SK-N-SH (cell line): ENCODE measurements at regions not wholly inside any gene's neighbourhood (a gene's known extent, or its start where the extent isn't known, plus 50 kb on each side); places are given as distances from the start of the nearest gene placed in this dataset.

Experiments used
- CTCF ChIA-PET: fragments of 300-600, 350-600 bp; formaldehyde crosslinking; extraction: SDS; loops from one replicate; lab custom pipeline; 2021; lab: Yijun Ruan, JAX
- POLR2A ChIA-PET: fragments of 350-600 bp; sonication (Branson Sonifier 250); formaldehyde crosslinking; extraction: SDS; loops from one replicate; lab custom pipeline; 2020; ENCODE audit warnings: antibody characterized with exemption, inconsistent platforms; lab: Yijun Ruan, JAX
- DNase-seq: peaks from one replicate; pipeline ENCODE4 v3.0.0; 2012
- H2AFZ ChIP-seq: fragments of 200-600 bp; sonication (generic); 2 replicates; pipeline ENCODE4 v1.8.1; 2016; ENCODE audit warnings: antibody characterized with exemption, mild to moderate bottlenecking, low read depth
- H3F3A ChIP-seq: fragments of 200-600 bp; sonication (generic); replicated peaks from 2 replicates; pipeline ENCODE3; 2016; ENCODE audit warnings: antibody characterized with exemption, mild to moderate bottlenecking; ENCODE audit not compliant: insufficient read depth
- H3K27ac ChIP-seq, 2 experiments: fragments of 200-500 bp in 1 of 2; fragments of 200-600 bp in 1 of 2; sonication (Bioruptor generic) in 1 of 2; sonication (generic), shearing (Covaris generic) in 1 of 2; 2 replicates each; pipeline versions ENCODE4 v1.5.1 to v1.6.1; 2014 to 2016; ENCODE audit warnings: low read depth in 2 of 2, inconsistent platforms in 1 of 2, low read length in 1 of 2, mild to moderate bottlenecking in 1 of 2, mixed read lengths in 1 of 2
- H3K27me3 ChIP-seq: fragments of 200-600 bp; sonication (generic), shearing (Covaris generic); 2 replicates; pipeline ENCODE4 v1.6.1; 2016; ENCODE audit warnings: mixed run types; ENCODE audit not compliant: insufficient read depth
- H3K36me3 ChIP-seq, 2 experiments: fragments of 200-500 bp in 1 of 2; fragments of 200-600 bp in 1 of 2; sonication (Bioruptor generic) in 1 of 2; sonication (generic) in 1 of 2; replicated peaks in 1 of 2; 2 replicates each; pipeline versions ENCODE3 to v1.5.1; 2014 to 2016; ENCODE audit warnings: low read length in 1 of 2, mild to moderate bottlenecking in 1 of 2; ENCODE audit not compliant: insufficient read depth in 2 of 2, control insufficient read depth in 1 of 2
- H3K4me1 ChIP-seq, 2 experiments: fragments of 200-500 bp in 1 of 2; fragments of 200-600 bp in 1 of 2; sonication (Bioruptor generic) in 1 of 2; sonication (generic), shearing (Covaris generic) in 1 of 2; 2 replicates each; pipeline versions ENCODE4 v1.5.1 to v1.6.1; 2014 to 2016; ENCODE audit warnings: low read depth in 1 of 2, low read length in 1 of 2, mixed run types in 1 of 2; ENCODE audit not compliant: insufficient read depth in 2 of 2, control insufficient read depth in 1 of 2
- H3K4me2 ChIP-seq: fragments of 200-600 bp; sonication (generic), shearing (Covaris generic); 2 replicates; pipeline ENCODE4 v1.6.1; 2017; ENCODE audit warnings: mixed run types
- H3K4me3 ChIP-seq, 2 experiments: fragments of 200-500 bp in 1 of 2; fragments of 200-600 bp in 1 of 2; sonication (Bioruptor generic) in 1 of 2; sonication (generic), shearing (Covaris generic) in 1 of 2; 2 replicates each; pipeline versions ENCODE4 v1.5.1 to v1.8.1; 2014 to 2016; ENCODE audit warnings: low read depth in 2 of 2, inconsistent platforms in 1 of 2, low read length in 1 of 2, mild to moderate bottlenecking in 1 of 2, mixed read lengths in 1 of 2, moderate library complexity in 1 of 2
- H3K79me2 ChIP-seq: fragments of 200-600 bp; sonication (generic); 2 replicates; pipeline ENCODE4 v1.8.1; 2017; ENCODE audit warnings: mild to moderate bottlenecking; ENCODE audit not compliant: insufficient read depth
- H3K9ac ChIP-seq: fragments of 200-600 bp; sonication (generic); 2 replicates; pipeline ENCODE4 v1.6.1; 2017; ENCODE audit warnings: mixed run types
- H3K9me2 ChIP-seq: fragments of 200-600 bp; sonication (generic); 2 replicates; pipeline ENCODE4 v1.6.1; 2017; ENCODE audit warnings: mixed run types
- H3K9me3 ChIP-seq: fragments of 200-600 bp; sonication (generic); 2 replicates; pipeline ENCODE4 v1.6.1; 2017; ENCODE audit warnings: mixed run types, mild to moderate bottlenecking, moderate library complexity
- H4K20me1 ChIP-seq: fragments of 200-600 bp; sonication (generic); 2 replicates; pipeline ENCODE4 v1.6.1; 2017; ENCODE audit warnings: mild to moderate bottlenecking, mixed run types; ENCODE audit not compliant: insufficient read depth
- CTCF ChIP-seq: fragments of 200-600 bp; sonication (generic); IDR thresholded peaks from 2 replicates; pipeline ENCODE4 v1.6.1; 2017; ENCODE audit warnings: antibody characterized with exemption, mild to moderate bottlenecking, moderate library complexity
- ELF1 ChIP-seq: IDR thresholded peaks from 2 replicates; pipeline ENCODE4 v1.4.0; 2012
- EP300 ChIP-seq, 2 experiments: IDR thresholded peaks; 2 replicates each; pipeline versions ENCODE4 v1.4.0 to v1.6.1; 2012; ENCODE audit warnings: borderline replicate concordance in 1 of 2, low read depth in 1 of 2, low read length in 1 of 2
- FOXM1 ChIP-seq: IDR thresholded peaks from 2 replicates; pipeline ENCODE4 v1.4.0; 2012; ENCODE audit warnings: low read depth, mild to moderate bottlenecking
- GABPA ChIP-seq: IDR thresholded peaks from 2 replicates; pipeline ENCODE4 v1.4.0; 2012; ENCODE audit warnings: low read depth, mild to moderate bottlenecking
- JUND ChIP-seq: IDR thresholded peaks from 2 replicates; pipeline ENCODE4 v1.4.0; 2012
- MEF2A ChIP-seq: IDR thresholded peaks from 2 replicates; pipeline ENCODE4 v1.4.0; 2012; ENCODE audit warnings: low read depth, borderline replicate concordance
- NFIC ChIP-seq: IDR thresholded peaks from 2 replicates; pipeline ENCODE4 v1.4.0; 2012; ENCODE audit warnings: borderline replicate concordance
- POLR2AphosphoS5 ChIP-seq: IDR thresholded peaks from 2 replicates; pipeline ENCODE4 v1.6.1; 2012; ENCODE audit warnings: low read depth, low read length
- REST ChIP-seq: IDR thresholded peaks from 2 replicates; pipeline ENCODE4 v1.6.1; 2012; ENCODE audit warnings: mild to moderate bottlenecking, low read depth, low read length, moderate library complexity
- RFX5 ChIP-seq: IDR thresholded peaks from 2 replicates; pipeline ENCODE4 v1.6.1; 2012; ENCODE audit warnings: mild to moderate bottlenecking, improper control_type of control experiment, low read length
- RXRA ChIP-seq: IDR thresholded peaks from 2 replicates; pipeline ENCODE4 v1.4.0; 2012; ENCODE audit warnings: low read depth, mild to moderate bottlenecking, borderline replicate concordance
- SIN3A ChIP-seq: IDR thresholded peaks from 2 replicates; pipeline ENCODE4 v1.6.1; 2012; ENCODE audit warnings: low read depth, mild to moderate bottlenecking, low read length, moderate library complexity, borderline replicate concordance
- SMC3 ChIP-seq: IDR thresholded peaks from 2 replicates; pipeline ENCODE4 v1.6.1; 2012; ENCODE audit warnings: low read depth, low read length, improper control_type of control experiment
- TAF1 ChIP-seq: IDR thresholded peaks from 2 replicates; pipeline ENCODE4 v1.6.1; 2012; ENCODE audit warnings: low read depth, mild to moderate bottlenecking, low read length, moderate library complexity, borderline replicate concordance
- TCF12 ChIP-seq: IDR thresholded peaks from 2 replicates; pipeline ENCODE4 v1.4.0; 2012
- USF2 ChIP-seq: fragments of 150-350 bp; IDR thresholded peaks from 2 replicates; pipeline ENCODE4 v1.6.1; 2017; ENCODE audit warnings: antibody characterized with exemption, low read length, low read depth, borderline replicate concordance
- YY1 ChIP-seq: IDR thresholded peaks from 2 replicates; pipeline ENCODE4 v1.4.0; 2012; ENCODE audit warnings: low read depth, mild to moderate bottlenecking
- WGBS: methylation state at CpG from one replicate; pipeline ENCODE4 v1.1.6; 2017; ENCODE audit warnings: low lambda C conversion rate; 5-methylcytosine and 5-hydroxymethylcytosine counted together
- TF ChIP-seq, protein P1 (sequence below): IDR thresholded peaks from 2 replicates; pipeline ENCODE4 v1.4.0; 2012; ENCODE audit warnings: low read depth, borderline replicate concordance
- TF ChIP-seq, protein P2 (sequence below): IDR thresholded peaks from 2 replicates; pipeline ENCODE4; 2012

- Histone ChIP-seq H3K9me2 (no peaks in the 10 kb centered on the region), H3K79me2 (no peaks in the 10 kb centered on the region), H3K9me3 (no peaks in the 10 kb centered on the region), H3K27ac (no peak overlapping the region), H3K4me2 (no peak overlapping the region), H3K9ac (no peak overlapping the region), H2AFZ (no peak overlapping the region), H4K20me1 (no peaks in the 10 kb centered on the region), H3F3A (no peaks in the 10 kb centered on the region), H3K36me3 (no peaks in the 10 kb centered on the region), H3K27me3 (no peaks in the 10 kb centered on the region; the same call in 1 of the 2 replicates), H3K4me3 (no peak overlapping the region), H3K4me1 (no peaks in the 10 kb centered on the region)
- ChIA-PET POLR2A (no interaction called here), CTCF (interaction anchor here (1.2 kb wide), 1 partner anchor 10 kb away, joined by 5 read pairs; no protein-coding TSS in a partner anchor)
- WGBS = 3% methylated on average over 6 of the region's 7 CpGs
- TF ChIP-seq MEF2A = no peak
- TF ChIP-seq REST = no peak
- TF ChIP-seq ELF1 = no peak
- TF ChIP-seq EP300 (IDR thresholded peaks at IDR 0.05; ENCODE audit: borderline replicate concordance in 1 of 2, low read depth in 1 of 2, low read length in 1 of 2) = no peak
- TF ChIP-seq TAF1 = no peak
- no peak for TF ChIP-seq SIN3A
- TF ChIP-seq POLR2AphosphoS5 = no peak
- TF ChIP-seq FOXM1 = no peak
- TF ChIP-seq RFX5 = no peak
- no peak for TF ChIP-seq JUND
- no peak for TF ChIP-seq TCF12
- TF ChIP-seq, protein P1, sequence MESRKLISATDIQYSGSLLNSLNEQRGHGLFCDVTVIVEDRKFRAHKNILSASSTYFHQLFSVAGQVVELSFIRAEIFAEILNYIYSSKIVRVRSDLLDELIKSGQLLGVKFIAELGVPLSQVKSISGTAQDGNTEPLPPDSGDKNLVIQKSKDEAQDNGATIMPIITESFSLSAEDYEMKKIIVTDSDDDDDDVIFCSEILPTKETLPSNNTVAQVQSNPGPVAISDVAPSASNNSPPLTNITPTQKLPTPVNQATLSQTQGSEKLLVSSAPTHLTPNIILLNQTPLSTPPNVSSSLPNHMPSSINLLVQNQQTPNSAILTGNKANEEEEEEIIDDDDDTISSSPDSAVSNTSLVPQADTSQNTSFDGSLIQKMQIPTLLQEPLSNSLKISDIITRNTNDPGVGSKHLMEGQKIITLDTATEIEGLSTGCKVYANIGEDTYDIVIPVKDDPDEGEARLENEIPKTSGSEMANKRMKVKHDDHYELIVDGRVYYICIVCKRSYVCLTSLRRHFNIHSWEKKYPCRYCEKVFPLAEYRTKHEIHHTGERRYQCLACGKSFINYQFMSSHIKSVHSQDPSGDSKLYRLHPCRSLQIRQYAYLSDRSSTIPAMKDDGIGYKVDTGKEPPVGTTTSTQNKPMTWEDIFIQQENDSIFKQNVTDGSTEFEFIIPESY = no peak
- no peak for TF ChIP-seq GABPA
- TF ChIP-seq CTCF = no peak
- TF ChIP-seq USF2 = no peak
- TF ChIP-seq RXRA = no peak
- no peak for TF ChIP-seq NFIC
- TF ChIP-seq, protein P2, sequence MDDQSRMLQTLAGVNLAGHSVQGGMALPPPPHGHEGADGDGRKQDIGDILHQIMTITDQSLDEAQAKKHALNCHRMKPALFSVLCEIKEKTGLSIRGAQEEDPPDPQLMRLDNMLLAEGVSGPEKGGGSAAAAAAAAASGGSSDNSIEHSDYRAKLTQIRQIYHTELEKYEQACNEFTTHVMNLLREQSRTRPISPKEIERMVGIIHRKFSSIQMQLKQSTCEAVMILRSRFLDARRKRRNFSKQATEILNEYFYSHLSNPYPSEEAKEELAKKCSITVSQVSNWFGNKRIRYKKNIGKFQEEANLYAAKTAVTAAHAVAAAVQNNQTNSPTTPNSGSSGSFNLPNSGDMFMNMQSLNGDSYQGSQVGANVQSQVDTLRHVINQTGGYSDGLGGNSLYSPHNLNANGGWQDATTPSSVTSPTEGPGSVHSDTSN = no peak
- no peak for TF ChIP-seq YY1
- no peak for TF ChIP-seq SMC3
- DNase-seq = no peak
These were observed 398.6 kb downstream of the BRD1 start for GRCh38 chr22:49429066-49429465.
